GM18868 (cell line): ENCODE measurements at regions not wholly inside any gene's neighbourhood (a gene's known extent, or its start where the extent isn't known, plus 50 kb on each side); places are given as distances from the start of the nearest gene placed in this dataset.

Experiments used
- ATAC-seq: cut with Tn5 transposase; IDR thresholded peaks from one replicate; pipeline ENCODE4 v1.9.1; 2021; ENCODE audit warnings: mild to moderate bottlenecking, moderate library complexity; ENCODE audit not compliant: unreplicated experiment

GRCh38 chr6:76703285-76703684 is 630.8 kb upstream of the IMPG1 start:
- no peak for ATAC-seq

DNA sequence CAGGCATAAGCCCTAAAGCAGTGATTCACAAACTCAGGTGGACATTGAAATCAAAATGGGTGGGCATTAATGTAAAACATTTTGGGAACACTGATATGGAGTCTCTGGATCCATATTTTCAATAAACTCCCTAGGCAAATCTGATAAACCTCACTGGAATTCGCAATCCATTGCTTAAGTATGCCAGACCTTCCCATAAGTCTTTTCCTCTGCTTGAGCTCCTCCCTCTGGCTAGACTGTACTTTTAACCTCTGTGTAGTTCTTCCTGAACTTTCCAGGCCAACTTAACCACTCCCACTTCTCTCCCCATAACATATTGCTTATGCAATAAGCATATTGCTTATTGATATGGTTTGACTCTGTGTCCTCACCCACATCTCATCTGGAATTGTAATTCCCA is 629.7 kb upstream of the IMPG1 start:
- ATAC-seq = no peak

DNA sequence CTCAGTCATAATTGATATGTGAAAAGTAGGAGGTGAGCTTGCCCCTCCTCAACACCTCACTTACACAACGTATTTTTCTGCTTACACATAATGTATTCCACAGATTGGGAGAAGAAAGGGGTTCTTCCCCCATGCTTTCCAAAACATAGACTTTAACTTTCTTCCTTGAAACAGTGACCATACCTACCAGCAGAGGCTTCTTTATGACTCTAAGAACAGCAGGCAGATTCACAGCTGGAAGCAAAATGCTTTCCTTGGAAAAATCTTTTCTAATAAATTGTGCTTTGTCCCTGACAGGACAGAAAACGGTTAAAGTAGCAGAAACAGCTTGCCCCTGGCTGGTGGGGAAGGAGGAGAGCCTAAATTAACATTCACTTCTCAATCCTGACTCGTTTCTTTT is 629.1 kb upstream of the IMPG1 start:
- ATAC-seq = no peak

GRCh38 chr6:76697585-76697984 is 625.1 kb upstream of the IMPG1 start:
- no peak for ATAC-seq

DNA sequence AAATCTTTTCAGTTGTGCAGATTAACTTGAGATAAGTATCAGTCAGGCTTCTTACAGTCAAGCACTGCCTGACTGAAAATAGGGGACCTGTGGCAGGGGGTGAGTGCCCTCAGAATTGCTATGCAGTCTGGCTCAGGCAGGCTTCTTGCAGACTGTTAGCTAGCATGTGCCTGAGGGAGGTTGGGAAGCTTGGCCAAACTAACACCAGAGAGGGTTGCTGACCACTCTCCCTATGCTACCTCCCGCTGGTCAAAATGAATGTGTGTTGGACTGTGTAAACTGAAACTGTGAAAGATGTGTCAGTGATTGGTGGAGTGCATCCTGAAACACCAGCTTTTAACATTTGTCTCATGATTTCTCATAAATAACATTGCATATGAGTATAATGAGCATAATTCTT is 622.3 kb upstream of the IMPG1 start:
- ATAC-seq = no peak

GRCh38 chr6:76684875-76685274 is 612.4 kb upstream of the IMPG1 start:
- ATAC-seq = no peak

GRCh38 chr6:76683985-76684384 is 611.5 kb upstream of the IMPG1 start:
- no peak for ATAC-seq

GRCh38 chr6:76682842-76683241 is 610.4 kb upstream of the IMPG1 start:
- peak; percentile 67 for ATAC-seq

- ATAC-seq = no peak
Measured at GRCh38 chr6:76681781-76682180, 609.3 kb upstream of the IMPG1 start.

GRCh38 chr6:76677017-76677416 is 604.6 kb upstream of the IMPG1 start:
- ATAC-seq = no peak

DNA sequence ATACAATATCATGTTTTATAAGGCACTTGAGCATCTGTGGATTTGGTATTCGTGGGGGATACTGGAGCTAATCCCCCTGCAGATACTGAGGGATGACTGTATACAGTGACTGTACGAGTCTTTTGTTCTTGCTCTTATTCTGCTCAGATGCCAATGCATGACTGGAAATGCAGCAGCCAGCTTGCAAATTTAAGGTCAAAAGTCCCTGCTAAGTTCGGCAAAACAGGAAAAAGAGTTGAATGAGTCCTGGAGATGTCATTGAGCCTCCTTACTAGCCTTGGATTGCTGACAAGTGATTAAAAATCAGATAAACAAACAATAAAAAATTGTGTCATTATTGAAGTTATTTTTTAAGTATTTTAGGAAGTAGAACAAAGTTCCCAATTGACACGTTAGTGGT is 599.3 kb upstream of the IMPG1 start:
- no peak for ATAC-seq

- no peak for ATAC-seq
Measured at GRCh38 chr6:76644231-76644630, 571.8 kb upstream of the IMPG1 start.

DNA sequence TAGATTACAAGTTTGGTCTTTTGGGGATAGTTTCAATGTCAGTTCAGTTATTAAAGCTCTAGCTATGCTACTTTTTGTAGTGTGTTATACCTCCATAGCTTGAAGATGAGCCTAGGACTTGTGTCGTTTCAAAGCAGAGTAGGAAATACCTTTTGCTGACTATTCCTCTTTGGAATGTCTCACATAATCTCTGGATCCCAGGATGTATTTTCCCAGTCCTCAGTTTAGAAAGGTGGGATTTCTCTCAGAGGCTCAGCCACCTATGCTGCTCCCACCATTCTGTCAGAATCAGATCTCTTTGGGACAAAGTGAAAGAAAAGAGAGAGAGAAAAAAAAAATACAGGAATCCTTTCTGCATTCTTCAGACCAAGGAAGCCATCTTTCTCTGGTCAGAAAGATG is 567.5 kb upstream of the IMPG1 start:
- ATAC-seq = no peak

DNA sequence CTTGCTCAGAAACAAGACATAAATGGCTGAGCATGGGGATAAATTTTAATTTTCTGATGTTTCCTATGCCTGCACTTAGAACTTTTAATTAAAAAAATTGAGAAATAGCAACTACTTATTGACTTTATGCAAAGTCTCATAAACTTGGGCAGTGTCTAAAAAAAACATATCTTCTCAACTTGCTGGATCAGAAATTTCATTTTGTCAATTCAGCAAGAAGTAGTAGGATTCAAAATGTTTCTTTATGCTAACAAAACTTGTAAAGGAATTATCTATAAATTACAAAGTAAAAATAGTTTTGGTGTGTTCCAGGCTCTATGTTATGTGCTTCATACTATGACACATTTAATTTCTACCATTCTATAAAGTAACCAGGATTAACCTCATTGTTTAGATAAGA is 562.2 kb upstream of the IMPG1 start:
- no peak for ATAC-seq

GRCh38 chr6:76633259-76633658 is 560.8 kb upstream of the IMPG1 start:
- ATAC-seq = no peak

DNA sequence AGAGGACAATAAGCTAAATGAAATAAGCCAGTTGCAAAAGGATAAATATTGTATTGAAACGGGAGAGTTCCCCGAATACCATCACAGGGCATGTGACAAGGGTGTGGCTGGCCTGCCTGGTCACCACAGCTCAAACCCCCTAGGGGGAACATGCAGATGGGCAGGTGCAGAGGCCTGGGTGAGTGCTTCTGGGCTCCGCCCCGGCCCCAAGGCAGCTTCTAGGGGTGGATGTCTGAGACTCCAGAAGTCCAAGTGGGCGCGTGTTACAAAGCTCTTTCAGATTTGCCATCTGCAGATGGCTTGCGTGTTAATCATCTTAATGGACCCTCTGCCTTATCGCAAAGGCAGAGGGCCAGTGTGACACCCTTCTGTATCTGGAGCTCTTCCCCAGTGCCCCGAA is 559.2 kb upstream of the IMPG1 start:
- no peak for ATAC-seq

GRCh38 chr6:76615395-76615794 is 542.9 kb upstream of the IMPG1 start:
- ATAC-seq = no peak

DNA sequence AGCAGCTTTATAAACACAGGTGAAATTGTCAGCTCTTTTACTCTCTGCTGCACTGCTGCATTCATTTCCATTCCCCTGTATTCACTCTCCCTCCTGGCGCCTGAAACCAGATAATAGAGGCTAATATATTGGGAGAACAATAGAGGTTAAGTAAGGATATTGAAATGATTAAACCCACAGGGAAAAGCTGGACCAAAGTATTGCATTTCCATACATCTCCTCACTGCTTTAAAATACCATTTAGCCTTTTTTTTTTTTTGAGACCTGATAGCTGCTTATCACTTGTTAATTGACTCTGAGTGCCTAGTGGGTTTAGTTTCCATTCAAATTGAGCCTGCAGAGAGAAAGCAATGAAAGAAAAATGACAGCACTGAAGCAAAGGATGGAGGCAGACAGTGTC is 540.5 kb upstream of the IMPG1 start:
- ATAC-seq = no peak

- no peak for ATAC-seq
Measured at GRCh38 chr6:76609160-76609559, 536.7 kb upstream of the IMPG1 start.

- no peak for ATAC-seq
Measured at GRCh38 chr6:76594109-76594508, 521.6 kb upstream of the IMPG1 start.

DNA sequence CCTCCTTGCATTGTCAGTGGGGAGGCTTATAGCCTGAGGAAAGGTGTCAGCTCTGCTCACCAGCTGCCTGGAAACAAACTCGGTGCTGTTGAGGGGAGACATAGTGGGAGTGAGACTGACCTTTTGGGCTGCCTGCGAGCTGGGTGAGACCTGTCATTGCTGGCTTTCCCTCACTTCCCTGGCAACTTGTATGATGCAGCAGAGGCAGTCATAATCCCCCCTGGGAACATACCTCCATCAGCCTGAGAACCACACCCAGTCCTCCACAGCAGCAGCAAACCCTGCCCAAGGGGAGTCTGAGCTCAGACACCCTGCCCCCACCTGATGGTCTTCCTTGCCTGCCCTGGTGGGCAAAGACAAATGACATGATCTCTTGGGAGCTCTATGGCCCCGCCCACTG is 521.2 kb upstream of the IMPG1 start:
- ATAC-seq = no peak

- no peak for ATAC-seq
Measured at GRCh38 chr6:76592566-76592965, 520.1 kb upstream of the IMPG1 start.

- no peak for ATAC-seq
Measured at GRCh38 chr6:76587271-76587670, 514.8 kb upstream of the IMPG1 start.

- no peak for ATAC-seq
Measured at GRCh38 chr6:76584121-76584520, 511.7 kb upstream of the IMPG1 start.
